Activated CD8-positive, alpha-beta T cell treated with anti-CD3 and anti-CD28 coated beads for 36 hours (primary cell): ENCODE measurements at regions not wholly inside any gene's neighbourhood (a gene's known extent, or its start where the extent isn't known, plus 50 kb on each side); places are given as distances from the start of the nearest gene placed in this dataset.
"Not testable (repeated sequence)": the region's sequence is repeated elsewhere in the genome, so short reads cannot be mapped to it uniquely, and the experiment has no call there.

Source experiments
- ATAC-seq: fragments of 200-7000 bp; cut with Tn5 transposase; one replicate; pipeline ENCODE4 v1.10.0; 2021; ENCODE audit warnings: mild to moderate bottlenecking, moderate library complexity
- CTCF ChIA-PET: fragments of 350-600 bp; sonication (Branson Sonifier 250); formaldehyde crosslinking; loops from one replicate; lab custom pipeline; 2021; ENCODE audit warnings: antibody characterized with exemption; lab: Charles Lee
- POLR2A ChIA-PET: fragments of 350-600 bp; sonication (Branson Sonifier 250); formaldehyde crosslinking; loops from one replicate; lab custom pipeline; 2021; ENCODE audit warnings: antibody characterized with exemption; lab: Charles Lee
- DNase-seq: peaks from one replicate; pipeline ENCODE4 v3.0.0-alpha.2; 2020
- H3K27ac Mint-ChIP-seq: one replicate; pipeline ENCODE4 v1.8.0; 2021; ENCODE audit warnings: mild to moderate bottlenecking, mixed read lengths
- H3K27me3 Mint-ChIP-seq: one replicate; pipeline ENCODE4 v1.8.0; 2021; ENCODE audit warnings: mixed read lengths
- H3K36me3 Mint-ChIP-seq: one replicate; pipeline ENCODE4 v1.8.0; 2021; ENCODE audit warnings: low read depth, mixed read lengths
- H3K4me1 Mint-ChIP-seq: one replicate; pipeline ENCODE4 v1.8.0; 2021; ENCODE audit warnings: low read depth, mixed read lengths
- H3K4me3 Mint-ChIP-seq: one replicate; pipeline ENCODE4 v1.8.0; 2021; ENCODE audit warnings: mild to moderate bottlenecking, moderate library complexity, mixed read lengths
- H3K9me3 Mint-ChIP-seq: one replicate; pipeline ENCODE4 v1.8.0; 2021; ENCODE audit warnings: mixed read lengths
- CTCF ChIP-seq: fragments of 200-600 bp; IDR thresholded peaks from one replicate; pipeline ENCODE4 v1.8.0; 2022; ENCODE audit warnings: antibody characterized with exemption, mild to moderate bottlenecking
- intact Hi-C: fragments of 100-400 bp; cut with micrococcal nuclease; formaldehyde crosslinking; loops from one replicate; pipeline ENCODE4 v1.10.0; 2022

- ChIA-PET POLR2A (interaction anchor here (0.7 to 1.1 kb wide), 2 partner anchors 25 to 1650 kb away, joined by 3 to 4 read pairs; no protein-coding TSS in a partner anchor), CTCF (no interaction called here)
- intact Hi-C loops, result no loop called here
- Mint-ChIP-seq H3K27ac (no peak overlapping the region), H3K4me3 (no peak overlapping the region), H3K36me3 (no peaks in the 10 kb centered on the region), H3K9me3 (no peaks in the 10 kb centered on the region), H3K4me1 (peaks cover 8% of the 10 kb centered on the region), H3K27me3 (peaks cover 9% of the 10 kb centered on the region)
- TF ChIP-seq CTCF, result no peak
- ATAC-seq (no peak), DNase-seq (no peak)
Measured at GRCh38 chr3:197420115-197420514, 121.7 kb upstream of the DLG1 start.

- ATAC-seq (no peak), DNase-seq (no peak)
- POLR2A ChIA-PET, result interaction anchor here (0.7 to 1.1 kb wide), 2 partner anchors 25 to 1649 kb away, joined by 3 to 4 read pairs; no protein-coding TSS in a partner anchor
- intact Hi-C loops, result no loop called here
- Mint-ChIP-seq H3K4me1 (peaks cover 8% of the 10 kb centered on the region), H3K9me3 (no peaks in the 10 kb centered on the region), H3K27ac (no peak overlapping the region), H3K36me3 (no peaks in the 10 kb centered on the region), H3K27me3 (peaks cover 6% of the 10 kb centered on the region), H3K4me3 (no peak overlapping the region)
- no peak for TF ChIP-seq CTCF
- CTCF ChIA-PET, result no interaction called here
Measured at GRCh38 chr3:197419696-197420095, 121.3 kb upstream of the DLG1 start.

GRCh38 chr3:197417911-197418618 lies 119.7 kb upstream of the DLG1 start:
- peaks cover 5% of the 10 kb centered on the region for H3K27me3 Mint-ChIP-seq

GRCh38 chr3:197417441-197417840 lies 119.0 kb upstream of the DLG1 start:
- Mint-ChIP-seq H3K27me3 (peaks cover 5% of the 10 kb centered on the region), H3K4me3 (no peak overlapping the region), H3K4me1 (peaks cover 8% of the 10 kb centered on the region), H3K36me3 (no peaks in the 10 kb centered on the region), H3K9me3 (no peaks in the 10 kb centered on the region), H3K27ac (no peak overlapping the region)
- DNase-seq, result no peak
- ChIA-PET CTCF (interaction anchor here (1.0 kb wide), 1 partner anchor 15 kb away, joined by 3 read pairs; no protein-coding TSS in a partner anchor), POLR2A (interaction anchor here (1.1 kb wide), 1 partner anchor 11 kb away, joined by 3 read pairs; no protein-coding TSS in a partner anchor)
- intact Hi-C loops, result no loop called here
- ATAC-seq, result no peak
- TF ChIP-seq CTCF, result no peak

More at GRCh38 chr3:197417911-197418618, 119.7 kb upstream of the DLG1 start:
- intact Hi-C loops, result no loop called here
- no peak for TF ChIP-seq CTCF
- H3K4me1 Mint-ChIP-seq, result peaks cover 8% of the 10 kb centered on the region
- no peaks in the 10 kb centered on the region for H3K9me3 Mint-ChIP-seq
- no peak overlapping the region for H3K27ac Mint-ChIP-seq
- no peaks in the 10 kb centered on the region for H3K36me3 Mint-ChIP-seq
- ChIA-PET CTCF (interaction anchor here (0.9 to 1.0 kb wide), 3 partner anchors 10 to 161 kb away, joined by 3 read pairs; no protein-coding TSS in a partner anchor), POLR2A (interaction anchor here (1.1 kb wide), 1 partner anchor 10 kb away, joined by 3 read pairs; no protein-coding TSS in a partner anchor)
- H3K4me3 Mint-ChIP-seq, result no peak overlapping the region
- no peak for ATAC-seq
- no peak for DNase-seq

GRCh38 chr3:197411899-197412298 lies 113.5 kb upstream of the DLG1 start:
- intact Hi-C loops, CTCF ChIA-PET, H3K36me3 Mint-ChIP-seq, H3K27ac Mint-ChIP-seq, POLR2A ChIA-PET, ATAC-seq, H3K4me1 Mint-ChIP-seq, DNase-seq, H3K27me3 Mint-ChIP-seq, H3K9me3 Mint-ChIP-seq, H3K4me3 Mint-ChIP-seq: not testable (repeated sequence)

- CTCF ChIA-PET, H3K4me3 Mint-ChIP-seq, intact Hi-C loops, ATAC-seq, H3K9me3 Mint-ChIP-seq, H3K27ac Mint-ChIP-seq, H3K36me3 Mint-ChIP-seq, DNase-seq, POLR2A ChIA-PET, H3K27me3 Mint-ChIP-seq, H3K4me1 Mint-ChIP-seq: not testable (repeated sequence)
Measured at GRCh38 chr3:197410170-197410569, 111.8 kb upstream of the DLG1 start.
